ENCODE measurements at regions not wholly inside any gene's neighbourhood (a gene's known extent, or its start where the extent isn't known, plus 50 kb on each side); places are given as distances from the start of the nearest gene placed in this dataset.

GRCh38 chr12:71018682-71019081 is 98.1 kb upstream of the PTPRR start:
- Histone ChIP-seq H2BK5ac (ENCODE audit: low read depth, low read length, poor library complexity, severe bottlenecking) (no peak overlapping the region), H2BK15ac (ENCODE audit: low read depth, poor library complexity, severe bottlenecking) (no peak overlapping the region), H3K4me1 (ENCODE audit: control insufficient read depth, insufficient read depth, low read depth, low read length) (no peaks in the 10 kb centered on the region), H3K79me1 (replicated peaks; ENCODE audit: low read length, poor library complexity, severe bottlenecking) (no peaks in the 10 kb centered on the region), H2AFZ (ENCODE audit: low read depth, low read length) (no peak overlapping the region), H3K18ac (ENCODE audit: low read depth in 1 of 2, low read length in 2 of 2) (no peak overlapping the region), H3K27ac (ENCODE audit: low read length, poor library complexity, severe bottlenecking) (no peak overlapping the region), H3K27me3 (ENCODE audit: control insufficient read depth in 1 of 2, insufficient read depth in 1 of 2, low read length in 2 of 2) (no peaks in the 10 kb centered on the region), H4K8ac (ENCODE audit: low read length) (no peak overlapping the region), H3K9ac (ENCODE audit: low read length) (no peak overlapping the region), H3K23ac (ENCODE audit: low read length in 2 of 2) (no peak overlapping the region), H3K36me3 (ENCODE audit: control insufficient read depth in 1 of 2, insufficient read depth in 2 of 2, low read depth in 1 of 2, low read length in 2 of 2) (no peaks in the 10 kb centered on the region), H3K4me2 (ENCODE audit: low read length, poor library complexity, severe bottlenecking) (no peak overlapping the region), H3K4me3 (ENCODE audit: insufficient read depth in 1 of 2, low read depth in 1 of 2, low read length in 2 of 2) (no peak overlapping the region), H3K9me3 (ENCODE audit: control insufficient read depth, low read length) (peaks cover 4% of the 10 kb centered on the region), H2AK5ac (ENCODE audit: low read length, severe bottlenecking) (no peak overlapping the region), H2BK12ac (ENCODE audit: low read length in 2 of 2) (no peak overlapping the region), H2BK120ac (ENCODE audit: low read depth, low read length) (no peak overlapping the region), H3K14ac (ENCODE audit: low read length in 2 of 2) (no peak overlapping the region), H3K4ac (ENCODE audit: low read depth in 1 of 2, low read length in 2 of 2) (no peak overlapping the region), H4K91ac (ENCODE audit: low read length) (no peak overlapping the region)
- WGBS: 100% methylated on average over 1 of the region's 2 CpGs
- no peak for DNase-seq

- no peak overlapping the region for H3K4ac ChIP-seq (ENCODE audit: low read depth in 1 of 2, low read length in 2 of 2)
- H3K14ac ChIP-seq (ENCODE audit: low read length in 2 of 2): no peak overlapping the region
- H3K23ac ChIP-seq (ENCODE audit: low read length in 2 of 2): no peak overlapping the region
- 18% methylated on average over 2 of the region's 2 CpGs for WGBS
- H2BK15ac ChIP-seq (ENCODE audit: low read depth, poor library complexity, severe bottlenecking): no peak overlapping the region
- no peak overlapping the region for H2AFZ ChIP-seq (ENCODE audit: low read depth, low read length)
- H3K9me3 ChIP-seq (ENCODE audit: control insufficient read depth, low read length): peaks cover 4% of the 10 kb centered on the region
- no peak overlapping the region for H2BK120ac ChIP-seq (ENCODE audit: low read depth, low read length)
- no peak overlapping the region for H3K4me3 ChIP-seq (ENCODE audit: insufficient read depth in 1 of 2, low read depth in 1 of 2, low read length in 2 of 2)
- no peaks in the 10 kb centered on the region for H3K27me3 ChIP-seq (ENCODE audit: control insufficient read depth in 1 of 2, insufficient read depth in 1 of 2, low read length in 2 of 2)
- H4K8ac ChIP-seq (ENCODE audit: low read length): no peak overlapping the region
- no peaks in the 10 kb centered on the region for H3K4me1 ChIP-seq (ENCODE audit: control insufficient read depth, insufficient read depth, low read depth, low read length)
- no peak overlapping the region for H3K4me2 ChIP-seq (ENCODE audit: low read length, poor library complexity, severe bottlenecking)
- H2BK5ac ChIP-seq (ENCODE audit: low read depth, low read length, poor library complexity, severe bottlenecking): no peak overlapping the region
- no peak overlapping the region for H3K27ac ChIP-seq (ENCODE audit: low read length, poor library complexity, severe bottlenecking)
- H3K18ac ChIP-seq (ENCODE audit: low read depth in 1 of 2, low read length in 2 of 2): no peak overlapping the region
- peak; percentile 40 for DNase-seq
- H2BK12ac ChIP-seq (ENCODE audit: low read length in 2 of 2): no peak overlapping the region
- H2AK5ac ChIP-seq (ENCODE audit: low read length, severe bottlenecking): no peak overlapping the region
- H4K91ac ChIP-seq (ENCODE audit: low read length): no peak overlapping the region
- peak overlapping the region; percentile 45 for H3K9ac ChIP-seq (ENCODE audit: low read length)
- H3K79me1 ChIP-seq (replicated peaks; ENCODE audit: low read length, poor library complexity, severe bottlenecking): no peaks in the 10 kb centered on the region
- H3K36me3 ChIP-seq (ENCODE audit: control insufficient read depth in 1 of 2, insufficient read depth in 2 of 2, low read depth in 1 of 2, low read length in 2 of 2): no peaks in the 10 kb centered on the region
These were observed 93.7 kb upstream of the PTPRR start for GRCh38 chr12:71014180-71014785.

- no peaks in the 10 kb centered on the region for H3K27me3 ChIP-seq (ENCODE audit: control insufficient read depth in 1 of 2, insufficient read depth in 1 of 2, low read length in 2 of 2)
- H2AK5ac ChIP-seq (ENCODE audit: low read length, severe bottlenecking): no peak overlapping the region
- H4K91ac ChIP-seq (ENCODE audit: low read length): no peak overlapping the region
- H3K4me1 ChIP-seq (ENCODE audit: control insufficient read depth, insufficient read depth, low read depth, low read length): no peaks in the 10 kb centered on the region
- H2BK12ac ChIP-seq (ENCODE audit: low read length in 2 of 2): no peak overlapping the region
- H2BK120ac ChIP-seq (ENCODE audit: low read depth, low read length): no peak overlapping the region
- no peak overlapping the region for H3K9ac ChIP-seq (ENCODE audit: low read length)
- 98% methylated on average over 3 of the region's 4 CpGs for WGBS
- H2BK15ac ChIP-seq (ENCODE audit: low read depth, poor library complexity, severe bottlenecking): no peak overlapping the region
- H2AFZ ChIP-seq (ENCODE audit: low read depth, low read length): no peak overlapping the region
- no peak overlapping the region for H3K4ac ChIP-seq (ENCODE audit: low read depth in 1 of 2, low read length in 2 of 2)
- H3K14ac ChIP-seq (ENCODE audit: low read length in 2 of 2): no peak overlapping the region
- no peak overlapping the region for H2BK5ac ChIP-seq (ENCODE audit: low read depth, low read length, poor library complexity, severe bottlenecking)
- no peak overlapping the region for H3K27ac ChIP-seq (ENCODE audit: low read length, poor library complexity, severe bottlenecking)
- no peak overlapping the region for H3K4me2 ChIP-seq (ENCODE audit: low read length, poor library complexity, severe bottlenecking)
- H3K36me3 ChIP-seq (ENCODE audit: control insufficient read depth in 1 of 2, insufficient read depth in 2 of 2, low read depth in 1 of 2, low read length in 2 of 2): no peaks in the 10 kb centered on the region
- DNase-seq: peak; percentile 6
- no peak overlapping the region for H4K8ac ChIP-seq (ENCODE audit: low read length)
- H3K18ac ChIP-seq (ENCODE audit: low read depth in 1 of 2, low read length in 2 of 2): no peak overlapping the region
- H3K23ac ChIP-seq (ENCODE audit: low read length in 2 of 2): no peak overlapping the region
- no peaks in the 10 kb centered on the region for H3K9me3 ChIP-seq (ENCODE audit: control insufficient read depth, low read length)
- H3K4me3 ChIP-seq (ENCODE audit: insufficient read depth in 1 of 2, low read depth in 1 of 2, low read length in 2 of 2): no peak overlapping the region
- no peaks in the 10 kb centered on the region for H3K79me1 ChIP-seq (replicated peaks; ENCODE audit: low read length, poor library complexity, severe bottlenecking)
These were observed 90.7 kb upstream of the PTPRR start for GRCh38 chr12:71011261-71011660.

GRCh38 chr12:71010143-71010479 is 89.6 kb upstream of the PTPRR start:
- Histone ChIP-seq H3K79me1 (replicated peaks; ENCODE audit: low read length, poor library complexity, severe bottlenecking) (no peaks in the 10 kb centered on the region), H2BK5ac (ENCODE audit: low read depth, low read length, poor library complexity, severe bottlenecking) (no peak overlapping the region), H2AK5ac (ENCODE audit: low read length, severe bottlenecking) (no peak overlapping the region), H2BK15ac (ENCODE audit: low read depth, poor library complexity, severe bottlenecking) (no peak overlapping the region), H3K9me3 (ENCODE audit: control insufficient read depth, low read length) (no peaks in the 10 kb centered on the region), H3K27me3 (ENCODE audit: control insufficient read depth in 1 of 2, insufficient read depth in 1 of 2, low read length in 2 of 2) (no peaks in the 10 kb centered on the region), H3K4me3 (ENCODE audit: insufficient read depth in 1 of 2, low read depth in 1 of 2, low read length in 2 of 2) (no peak overlapping the region), H3K9ac (ENCODE audit: low read length) (no peak overlapping the region), H4K91ac (ENCODE audit: low read length) (no peak overlapping the region), H2BK120ac (ENCODE audit: low read depth, low read length) (no peak overlapping the region), H3K27ac (ENCODE audit: low read length, poor library complexity, severe bottlenecking) (no peak overlapping the region), H3K4me2 (ENCODE audit: low read length, poor library complexity, severe bottlenecking) (no peak overlapping the region), H3K18ac (ENCODE audit: low read depth in 1 of 2, low read length in 2 of 2) (no peak overlapping the region), H3K4ac (ENCODE audit: low read depth in 1 of 2, low read length in 2 of 2) (no peak overlapping the region), H3K14ac (ENCODE audit: low read length in 2 of 2) (no peak overlapping the region), H3K4me1 (ENCODE audit: control insufficient read depth, insufficient read depth, low read depth, low read length) (no peaks in the 10 kb centered on the region), H3K23ac (ENCODE audit: low read length in 2 of 2) (no peak overlapping the region), H3K36me3 (ENCODE audit: control insufficient read depth in 1 of 2, insufficient read depth in 2 of 2, low read depth in 1 of 2, low read length in 2 of 2) (no peaks in the 10 kb centered on the region), H2BK12ac (ENCODE audit: low read length in 2 of 2) (no peak overlapping the region), H2AFZ (ENCODE audit: low read depth, low read length) (no peak overlapping the region), H4K8ac (ENCODE audit: low read length) (no peak overlapping the region)
- no CpG with 5 or more reads among the region's 1 CpG for WGBS
- no peak for DNase-seq

Data from mesenchymal stem cell (in vitro differentiated cells and primary cell).